ENCODE measurements at regions not wholly inside any gene's neighbourhood (a gene's known extent, or its start where the extent isn't known, plus 50 kb on each side); places are given as distances from the start of the nearest gene placed in this dataset.
"Not testable (repeated sequence)": the region's sequence is repeated elsewhere in the genome, so short reads cannot be mapped to it uniquely, and the experiment has no call there.

GRCh38 chr5:42989190-42989589 lies 50.9 kb downstream of the ANXA2R start:
- no peak for DNase-seq (ENCODE audit: low spot score)

DNA sequence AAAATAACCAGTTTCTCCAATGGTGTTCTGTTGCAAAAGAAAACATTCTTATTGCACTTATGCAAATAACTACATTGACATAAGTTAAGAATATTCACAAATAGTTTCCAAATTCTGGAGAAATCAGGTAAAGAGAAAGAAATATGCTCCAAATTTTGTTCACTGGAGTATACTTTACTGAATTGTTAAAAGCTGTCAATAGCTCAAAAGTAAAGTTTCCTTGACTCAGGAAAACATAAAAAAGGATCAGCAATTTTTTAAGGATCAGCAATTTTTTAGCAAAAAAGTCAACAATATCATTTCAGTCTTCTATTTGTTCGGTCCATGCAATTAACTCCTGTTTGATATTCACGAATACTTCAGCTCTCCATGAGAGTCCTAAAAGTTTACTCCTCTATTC lies 51.6 kb downstream of the ANXA2R start:
- no peak for DNase-seq (ENCODE audit: low spot score)

DNA sequence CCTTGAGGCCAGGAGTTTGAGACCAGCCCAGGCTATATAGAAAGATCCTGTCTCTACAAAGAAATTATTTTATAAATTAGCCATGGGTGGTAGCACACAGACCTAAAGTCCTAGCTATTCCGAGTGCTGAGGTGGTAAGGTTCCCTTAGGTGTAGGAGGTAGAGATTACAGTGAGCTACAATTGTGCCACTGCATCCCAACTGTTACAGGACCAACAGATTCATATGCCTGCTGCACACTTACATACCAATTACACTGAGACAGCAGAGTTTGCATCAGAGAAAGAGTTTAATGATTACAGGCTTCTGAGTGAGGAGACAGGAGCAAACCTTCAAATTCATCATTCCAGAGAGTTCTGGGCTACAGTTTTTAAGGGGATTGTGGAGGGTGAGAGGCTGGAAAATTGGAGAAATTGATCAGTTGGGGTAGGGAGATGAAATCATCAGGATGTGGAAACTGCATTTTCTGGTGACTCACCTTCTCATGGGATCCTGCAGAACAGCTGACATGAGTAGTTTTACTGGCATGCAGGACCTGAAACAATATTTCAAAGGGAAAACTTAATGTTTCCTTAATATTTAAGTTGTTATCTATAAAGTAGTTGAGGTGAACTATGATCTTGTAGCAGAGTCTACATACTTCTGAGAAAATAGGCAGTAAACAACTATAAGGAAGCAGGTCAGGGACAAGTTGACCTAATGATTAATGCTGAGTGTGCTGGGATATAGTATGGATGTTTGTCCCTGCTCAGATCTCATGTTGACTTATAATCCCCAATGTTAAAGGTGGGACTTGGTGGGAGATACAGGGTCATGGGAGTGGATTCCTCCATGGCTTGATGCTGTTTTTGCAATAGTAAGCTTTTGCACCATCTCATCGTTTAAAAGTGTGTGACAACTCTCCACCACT lies 54.7 kb downstream of the ANXA2R start:
- no peak for DNase-seq (ENCODE audit: low spot score)

DNA sequence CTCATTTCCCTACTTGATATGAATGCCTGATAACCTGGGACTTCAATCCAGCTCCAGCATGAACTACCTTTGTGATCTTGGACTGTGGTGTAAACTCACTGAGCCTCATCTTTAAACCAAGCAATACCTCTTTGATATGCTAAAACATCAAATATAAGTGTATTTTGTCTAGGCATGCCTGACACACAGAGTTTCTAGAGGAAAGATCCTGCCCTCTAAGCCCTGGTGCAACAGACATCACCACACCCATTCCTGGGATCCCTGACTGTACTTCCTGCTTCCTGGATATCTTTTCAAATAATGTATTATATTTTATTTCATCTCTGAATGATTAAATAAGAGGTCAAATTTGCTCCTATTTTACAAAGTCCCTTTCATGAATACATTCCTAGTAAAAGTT lies 55.8 kb downstream of the ANXA2R start:
- no peak for DNase-seq (ENCODE audit: low spot score)

DNA sequence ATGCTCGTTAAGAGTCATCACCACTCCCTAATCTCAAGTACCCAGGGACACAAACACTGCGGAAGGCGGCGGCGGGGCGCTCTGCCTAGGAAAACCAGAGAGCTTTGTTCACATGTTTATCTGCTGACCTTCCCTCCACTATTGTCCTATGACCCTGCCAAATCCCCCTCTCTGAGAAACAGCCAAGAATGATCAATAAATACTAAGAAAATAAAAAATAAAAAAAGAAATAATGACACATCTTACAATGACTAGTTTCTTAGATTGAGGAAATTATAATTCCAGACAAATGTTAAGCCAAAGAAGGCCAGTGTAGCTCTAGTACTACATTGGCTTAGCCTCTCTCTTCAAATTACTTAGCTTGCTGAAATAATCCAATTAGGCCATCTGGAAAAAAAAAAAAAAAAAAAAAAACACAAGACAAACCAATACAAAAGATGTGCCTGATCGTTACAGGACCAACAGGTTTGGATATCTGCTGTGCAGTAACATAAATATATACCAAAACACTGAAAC lies 58.0 kb downstream of the ANXA2R start:
- no peak for DNase-seq (ENCODE audit: low spot score)

DNA sequence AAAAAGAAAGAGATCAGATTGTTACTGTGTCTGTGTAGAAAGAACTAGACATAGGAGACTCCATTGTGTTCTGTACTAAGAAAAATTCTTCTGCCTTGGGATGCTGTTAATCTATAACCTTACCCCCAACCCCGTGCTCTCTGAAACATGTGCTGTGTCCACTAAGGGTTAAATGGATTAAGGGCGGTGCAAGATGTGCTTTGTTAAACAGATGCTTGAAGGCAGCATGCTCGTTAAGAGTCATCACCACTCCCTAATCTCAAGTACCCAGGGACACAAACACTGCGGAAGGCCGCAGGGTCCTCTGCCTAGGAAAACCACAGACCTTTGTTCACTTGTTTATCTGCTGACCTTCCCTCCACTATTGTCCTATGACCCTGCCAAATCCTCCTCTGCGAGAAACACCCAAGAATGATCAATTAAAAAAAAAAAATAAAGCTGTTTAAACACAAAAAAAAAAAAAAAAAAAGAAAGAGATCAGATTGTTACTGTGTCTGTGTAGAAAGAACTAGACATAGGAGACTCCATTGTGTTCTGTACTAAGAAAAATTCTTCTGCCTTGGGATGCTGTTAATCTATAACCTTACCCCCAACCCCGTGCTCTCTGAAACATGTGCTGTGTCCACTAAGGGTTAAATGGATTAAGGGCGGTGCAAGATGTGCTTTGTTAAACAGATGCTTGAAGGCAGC lies 58.6 kb downstream of the ANXA2R start:
- not testable (repeated sequence) for DNase-seq (ENCODE audit: low spot score)

DNA sequence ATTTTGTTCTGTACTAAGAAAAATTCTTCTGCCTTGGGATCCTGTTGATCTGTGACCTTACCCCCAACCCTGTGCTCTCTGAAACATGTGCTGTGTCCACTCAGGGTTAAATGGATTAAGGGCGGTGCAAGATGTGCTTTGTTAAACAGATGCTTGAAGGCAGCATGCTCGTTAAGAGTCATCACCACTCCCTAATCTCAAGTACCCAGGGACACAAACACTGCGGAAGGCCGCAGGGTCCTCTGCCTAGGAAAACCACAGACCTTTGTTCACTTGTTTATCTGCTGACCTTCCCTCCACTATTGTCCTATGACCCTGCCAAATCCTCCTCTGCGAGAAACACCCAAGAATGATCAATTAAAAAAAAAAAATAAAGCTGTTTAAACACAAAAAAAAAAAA lies 59.1 kb downstream of the ANXA2R start:
- not testable (repeated sequence) for DNase-seq (ENCODE audit: low spot score)

DNA sequence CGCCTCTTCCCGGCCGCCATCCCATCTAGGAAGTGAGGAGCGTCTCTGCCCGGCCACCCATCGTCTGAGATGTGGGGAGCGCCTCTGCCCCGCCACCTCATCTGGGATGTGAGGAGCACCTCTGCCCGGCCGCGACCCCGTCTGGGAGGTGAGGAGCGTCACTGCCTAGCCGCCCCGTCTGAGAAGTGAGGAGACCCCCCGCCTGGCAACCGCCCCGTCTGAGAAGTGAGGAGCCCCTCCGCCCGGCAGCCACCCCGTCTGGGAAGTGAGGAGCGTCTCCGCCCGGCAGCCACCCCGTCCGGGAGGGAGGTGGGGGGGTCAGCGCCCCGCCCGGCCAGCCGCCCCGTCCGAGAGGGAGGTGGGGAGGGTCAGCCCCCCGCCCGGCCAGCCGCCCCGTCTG lies 59.7 kb downstream of the ANXA2R start:
- not testable (repeated sequence) for DNase-seq (ENCODE audit: low spot score)

- DNase-seq (ENCODE audit: low spot score), result not testable (repeated sequence)
These were observed 60.9 kb downstream of the ANXA2R start for GRCh38 chr5:42979242-42979641.

- no peak for DNase-seq (ENCODE audit: low spot score)
These were observed 65.6 kb downstream of the ANXA2R start for GRCh38 chr5:42974536-42974935.

- no peak for DNase-seq (ENCODE audit: low spot score)
These were observed 69.2 kb downstream of the ANXA2R start for GRCh38 chr5:42970636-42971559.

DNA sequence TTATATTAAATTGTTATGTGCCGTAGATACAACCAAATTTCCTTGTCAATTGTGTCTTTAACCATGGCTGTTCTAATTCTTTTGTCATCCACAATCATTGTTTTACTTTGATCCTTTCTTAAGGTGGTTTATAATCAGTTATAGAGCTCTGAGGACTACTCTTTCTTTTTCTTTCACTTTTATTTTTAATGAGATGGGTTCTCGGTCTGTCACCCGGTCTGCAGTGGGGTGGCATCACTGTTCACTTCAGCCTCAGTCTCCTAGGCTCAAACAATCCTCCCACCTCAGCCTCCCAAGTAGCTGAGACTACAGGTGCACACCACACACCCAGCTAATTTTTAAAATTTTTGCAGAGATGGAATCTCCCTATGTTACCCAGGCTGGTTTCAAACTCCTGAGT lies 74.2 kb downstream of the ANXA2R start:
- no peak for DNase-seq (ENCODE audit: low spot score)

DNA sequence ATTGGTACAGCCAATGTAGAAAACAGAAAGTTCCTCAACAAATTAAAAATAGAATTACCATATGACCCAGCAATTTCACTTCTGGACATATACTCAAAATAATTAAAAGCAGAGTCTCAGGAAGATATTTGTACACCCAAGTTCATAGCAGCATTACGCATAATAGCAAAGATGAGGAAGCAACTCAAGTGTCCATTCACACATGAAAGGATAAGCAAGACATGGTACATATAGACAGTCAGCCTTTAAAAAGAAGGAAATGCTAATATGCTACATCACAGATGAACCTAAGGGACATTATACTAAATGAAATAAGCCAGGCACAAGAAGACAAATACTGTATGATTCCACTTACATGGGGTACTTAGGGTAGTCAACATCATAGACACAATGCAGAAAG lies 76.7 kb downstream of the ANXA2R start:
- no peak for DNase-seq (ENCODE audit: low spot score)

DNA sequence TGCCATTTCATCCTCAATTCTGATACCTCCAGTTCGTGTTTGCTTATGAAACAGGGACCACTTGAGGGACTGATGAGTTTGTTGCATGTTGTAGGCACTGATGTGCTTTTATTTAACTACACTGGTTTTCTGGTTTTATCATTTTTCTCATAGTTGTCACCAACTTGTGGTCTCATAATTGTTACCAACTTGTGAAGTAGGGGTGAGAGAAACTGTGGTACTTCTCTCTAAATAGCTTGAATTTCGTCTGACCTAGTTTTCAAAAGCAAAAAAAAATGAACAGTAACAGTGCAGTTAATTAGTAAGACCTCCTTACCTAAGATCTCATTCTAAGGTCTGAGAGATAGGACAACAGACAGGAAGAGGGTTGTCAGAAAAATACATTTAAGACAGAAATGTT lies 78.0 kb downstream of the ANXA2R start:
- DNase-seq (ENCODE audit: low spot score), result peak; percentile 16

DNA sequence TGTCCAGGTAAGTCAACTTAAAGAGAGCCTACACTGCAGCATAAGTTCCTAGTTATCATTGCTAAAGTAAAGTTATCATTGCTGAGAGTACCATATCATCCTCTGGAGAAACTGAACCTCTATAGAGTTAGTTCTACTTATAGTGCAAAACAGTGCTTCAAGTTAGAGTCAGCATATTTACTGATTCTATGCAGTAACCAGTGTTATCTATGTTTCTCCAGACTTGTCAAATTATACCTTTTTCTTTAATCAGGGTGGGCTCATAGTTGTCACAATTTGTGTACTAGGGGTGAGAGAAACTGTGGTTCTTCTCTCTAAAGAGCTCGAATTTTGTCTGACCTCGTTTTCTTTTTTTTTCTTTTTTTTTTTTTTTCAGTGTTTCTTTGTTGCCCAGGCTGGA lies 79.6 kb downstream of the ANXA2R start:
- DNase-seq (ENCODE audit: low spot score), result no peak

DNA sequence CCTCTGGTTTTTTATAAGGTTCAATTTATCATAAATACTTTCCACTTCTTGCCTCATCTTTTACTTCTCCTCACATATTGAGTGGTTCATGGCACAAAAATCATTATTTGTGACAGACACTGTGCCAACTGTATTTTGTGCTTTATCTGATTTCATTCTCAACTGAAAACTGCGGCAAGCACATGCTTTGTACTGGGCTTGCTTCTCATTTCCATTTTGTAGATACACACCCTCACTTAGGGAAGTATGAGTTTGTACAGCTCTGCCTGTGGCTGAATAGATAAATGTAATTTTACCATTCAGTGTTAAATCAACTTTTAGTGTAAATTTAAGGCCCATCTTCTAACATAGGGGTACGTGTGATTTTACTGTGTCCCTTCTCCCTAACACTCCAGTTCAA lies 83.6 kb downstream of the ANXA2R start:
- DNase-seq (ENCODE audit: low spot score), result no peak

GRCh38 chr5:42953041-42953440 lies 87.1 kb downstream of the ANXA2R start:
- DNase-seq (ENCODE audit: low spot score), result no peak

DNA sequence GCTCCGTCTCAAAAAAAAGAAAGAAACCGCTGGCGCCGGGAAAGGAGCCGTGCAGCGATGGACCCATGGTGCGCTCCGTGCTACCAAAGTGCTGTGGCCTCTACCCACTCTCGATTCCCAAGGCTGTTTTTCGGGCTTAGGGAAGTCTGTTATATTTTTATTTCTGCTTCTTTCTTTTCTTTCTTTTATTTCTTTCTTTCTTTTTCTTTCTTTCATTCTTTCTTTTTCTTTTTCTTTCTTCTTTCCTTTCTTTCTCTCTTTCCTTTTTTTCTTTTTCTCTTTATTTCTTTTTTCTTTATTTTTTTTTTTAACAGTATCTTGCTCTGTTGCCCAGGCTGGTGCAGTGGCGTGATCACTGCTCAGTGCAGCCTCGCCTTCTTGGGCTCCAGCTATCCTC lies 87.5 kb downstream of the ANXA2R start:
- DNase-seq (ENCODE audit: low spot score), result no peak

- DNase-seq (ENCODE audit: low spot score), result peak; percentile 81
These were observed 88.8 kb downstream of the ANXA2R start for GRCh38 chr5:42951293-42951840.

DNA sequence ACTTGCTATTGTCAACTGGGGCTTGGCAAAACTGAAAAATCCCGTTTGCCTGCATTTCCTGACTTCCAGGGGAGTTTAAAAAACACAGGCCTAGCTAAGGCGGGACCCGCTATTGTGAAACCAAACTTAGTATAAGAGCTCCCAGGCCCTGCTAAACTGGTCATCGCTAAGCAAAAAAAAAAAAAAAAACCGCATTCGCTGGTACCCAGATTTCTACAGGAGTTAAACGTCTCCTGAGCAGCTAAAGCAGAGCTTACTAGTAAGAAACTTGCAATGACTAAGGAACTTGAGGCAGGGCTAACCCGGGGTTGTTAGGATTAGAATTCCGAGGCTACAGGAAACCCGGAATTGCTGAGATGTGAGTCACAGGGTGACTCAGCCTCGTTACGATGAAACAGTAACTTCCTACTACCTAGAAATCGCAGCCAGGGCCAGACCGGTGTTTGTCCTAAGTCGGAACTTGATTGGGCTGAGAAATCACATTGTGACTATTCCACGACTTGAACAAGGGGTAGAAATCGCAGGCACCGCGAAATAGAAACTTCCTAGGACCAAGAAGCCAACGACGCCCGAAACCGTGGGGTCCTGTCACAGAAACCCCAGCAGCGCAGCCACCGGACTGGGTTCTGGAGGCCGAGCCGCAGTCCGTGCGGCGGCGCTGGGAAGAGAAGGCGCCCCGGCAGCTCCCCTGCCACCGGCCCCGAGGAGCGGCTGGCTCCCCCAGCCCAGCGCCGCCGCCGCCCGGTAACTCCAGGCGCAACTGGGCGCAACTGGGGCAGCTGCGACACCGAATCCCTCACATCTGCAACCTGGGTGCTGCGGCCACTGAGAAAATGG lies 89.4 kb downstream of the ANXA2R start:
- peak; percentile 92 for DNase-seq (ENCODE audit: low spot score)

- no peak for DNase-seq (ENCODE audit: low spot score)
These were observed 90.0 kb downstream of the ANXA2R start for GRCh38 chr5:42950116-42950455.

Data from CD4-positive, alpha-beta T cell treated with Interleukin-15 for 4 hours (primary cell).